ENCODE measurements at regions not wholly inside any gene's neighbourhood (a gene's known extent, or its start where the extent isn't known, plus 50 kb on each side); places are given as distances from the start of the nearest gene placed in this dataset.
"Not testable (repeated sequence)": the region's sequence is repeated elsewhere in the genome, so short reads cannot be mapped to it uniquely, and the experiment has no call there.

GRCh38 chrX:88944661-88945060 lies 197.6 kb downstream of the CPXCR1 start:
- peaks cover 0 to 3% (median 0%) of the 10 kb centered on the region in 3 donors for H3K27me3 Mint-ChIP-seq (ENCODE audit: low read depth in 3 of 3)
- no peaks in the 10 kb centered on the region for H3K36me3 Mint-ChIP-seq
- no peaks in the 10 kb centered on the region for H3K4me1 Mint-ChIP-seq
- H3K9me3 Mint-ChIP-seq, result peaks cover 0 to 12% (median 3%) of the 10 kb centered on the region in 6 donors
- no peak for DNase-seq
- H3K4me3 Mint-ChIP-seq, result no peak overlapping the region
- no peak overlapping the region for H3K27ac Mint-ChIP-seq

- H3K36me3 Mint-ChIP-seq; H3K4me3 Mint-ChIP-seq; H3K27me3 Mint-ChIP-seq (ENCODE audit: low read depth in 3 of 3); H3K27ac Mint-ChIP-seq; DNase-seq; H3K4me1 Mint-ChIP-seq: not testable (repeated sequence)
- peaks cover 7 to 12% (median 8%) of the 10 kb centered on the region in 6 donors for H3K9me3 Mint-ChIP-seq
These were observed 209.0 kb downstream of the CPXCR1 start for GRCh38 chrX:88956059-88956458.

- no peak for DNase-seq
- no peak overlapping the region for H3K27ac Mint-ChIP-seq
- H3K9me3 Mint-ChIP-seq, result peaks cover 0 to 7% (median 0%) of the 10 kb centered on the region in 6 donors
- H3K4me1 Mint-ChIP-seq, result no peaks in the 10 kb centered on the region
- H3K36me3 Mint-ChIP-seq, result no peaks in the 10 kb centered on the region
- H3K4me3 Mint-ChIP-seq, result no peak overlapping the region
- peaks cover 0 to 4% (median 0%) of the 10 kb centered on the region in 3 donors for H3K27me3 Mint-ChIP-seq (ENCODE audit: low read depth in 3 of 3)
These were observed 230.8 kb downstream of the CPXCR1 start for GRCh38 chrX:88977835-88978234.

GRCh38 chrX:88982183-88982582 lies 235.2 kb downstream of the CPXCR1 start:
- Mint-ChIP-seq H3K36me3 (no peaks in the 10 kb centered on the region), H3K27me3 (ENCODE audit: low read depth in 3 of 3) (peaks cover 0 to 6% (median 0%) of the 10 kb centered on the region in 3 donors), H3K4me3 (no peak overlapping the region), H3K9me3 (peaks cover 0 to 7% (median 0%) of the 10 kb centered on the region in 6 donors), H3K27ac (no peak overlapping the region), H3K4me1 (no peaks in the 10 kb centered on the region)
- DNase-seq, result no peak

- H3K36me3 Mint-ChIP-seq, result no peaks in the 10 kb centered on the region
- peaks cover 0 to 5% (median 0%) of the 10 kb centered on the region in 6 donors for H3K9me3 Mint-ChIP-seq
- peaks cover 0 to 6% (median 0%) of the 10 kb centered on the region in 3 donors for H3K27me3 Mint-ChIP-seq (ENCODE audit: low read depth in 3 of 3)
- H3K27ac Mint-ChIP-seq, result no peak overlapping the region
- no peaks in the 10 kb centered on the region for H3K4me1 Mint-ChIP-seq
- no peak for DNase-seq
- no peak overlapping the region for H3K4me3 Mint-ChIP-seq
These were observed 235.9 kb downstream of the CPXCR1 start for GRCh38 chrX:88982933-88983332.

GRCh38 chrX:88988796-88989195 lies 241.8 kb downstream of the CPXCR1 start:
- DNase-seq, result no peak
- H3K4me3 Mint-ChIP-seq, result no peak overlapping the region
- H3K27ac Mint-ChIP-seq, result no peak overlapping the region
- H3K36me3 Mint-ChIP-seq, result no peaks in the 10 kb centered on the region
- H3K27me3 Mint-ChIP-seq (ENCODE audit: low read depth in 3 of 3), result peaks cover 0 to 4% (median 0%) of the 10 kb centered on the region in 3 donors
- H3K4me1 Mint-ChIP-seq, result no peaks in the 10 kb centered on the region
- peaks cover 0 to 5% (median under 1%) of the 10 kb centered on the region in 6 donors for H3K9me3 Mint-ChIP-seq

- no peak for DNase-seq
- Mint-ChIP-seq H3K27ac (no peak overlapping the region), H3K4me1 (no peaks in the 10 kb centered on the region), H3K36me3 (no peaks in the 10 kb centered on the region), H3K4me3 (no peak overlapping the region), H3K27me3 (ENCODE audit: low read depth in 3 of 3) (peaks cover 0 to 4% (median 0%) of the 10 kb centered on the region in 3 donors), H3K9me3 (peaks cover 0 to 7% (median 3%) of the 10 kb centered on the region in 6 donors)
These were observed 244.0 kb downstream of the CPXCR1 start for GRCh38 chrX:88990882-88991582.

- no peaks in the 10 kb centered on the region for H3K4me1 Mint-ChIP-seq
- H3K27ac Mint-ChIP-seq, result no peak overlapping the region
- H3K9me3 Mint-ChIP-seq, result peaks cover 0 to 7% (median 3%) of the 10 kb centered on the region in 6 donors
- H3K27me3 Mint-ChIP-seq (ENCODE audit: low read depth in 3 of 3), result peaks cover 0 to 4% (median 0%) of the 10 kb centered on the region in 3 donors
- no peak overlapping the region for H3K4me3 Mint-ChIP-seq
- no peaks in the 10 kb centered on the region for H3K36me3 Mint-ChIP-seq
- DNase-seq, result no peak
These were observed 244.6 kb downstream of the CPXCR1 start for GRCh38 chrX:88991583-88992132.

- no peak for DNase-seq
- no peaks in the 10 kb centered on the region for H3K36me3 Mint-ChIP-seq
- no peak overlapping the region for H3K4me3 Mint-ChIP-seq
- no peak overlapping the region for H3K27ac Mint-ChIP-seq
- peaks cover 0 to 2% (median 0%) of the 10 kb centered on the region in 3 donors for H3K27me3 Mint-ChIP-seq (ENCODE audit: low read depth in 3 of 3)
- peaks cover 0 to 9% (median 4%) of the 10 kb centered on the region in 6 donors for H3K9me3 Mint-ChIP-seq
- no peaks in the 10 kb centered on the region for H3K4me1 Mint-ChIP-seq
These were observed 274.9 kb downstream of the CPXCR1 start for GRCh38 chrX:89021964-89022363.

- no peak overlapping the region for H3K27ac Mint-ChIP-seq
- H3K4me1 Mint-ChIP-seq, result no peaks in the 10 kb centered on the region
These were observed 286.7 kb downstream of the CPXCR1 start for GRCh38 chrX:89033723-89034122.

GRCh38 chrX:89034679-89035078 lies 287.7 kb downstream of the CPXCR1 start:
- Mint-ChIP-seq H3K4me3 (no peak overlapping the region), H3K27me3 (ENCODE audit: low read depth in 3 of 3) (no peaks in the 10 kb centered on the region), H3K4me1 (no peaks in the 10 kb centered on the region), H3K9me3 (peaks cover 0 to 15% (median 5%) of the 10 kb centered on the region in 6 donors), H3K36me3 (no peaks in the 10 kb centered on the region), H3K27ac (no peak overlapping the region)
- DNase-seq, result no peak

More at GRCh38 chrX:89033723-89034122, 286.7 kb downstream of the CPXCR1 start:
- Mint-ChIP-seq H3K36me3 (no peaks in the 10 kb centered on the region), H3K27me3 (ENCODE audit: low read depth in 3 of 3) (no peaks in the 10 kb centered on the region), H3K9me3 (peaks cover 0 to 20% (median 5%) of the 10 kb centered on the region in 6 donors), H3K4me3 (no peak overlapping the region)
- no peak for DNase-seq

GRCh38 chrX:89053223-89053622 lies 306.2 kb downstream of the CPXCR1 start:
- DNase-seq, result no peak
- Mint-ChIP-seq H3K27ac (no peak overlapping the region), H3K36me3 (no peaks in the 10 kb centered on the region), H3K4me1 (no peaks in the 10 kb centered on the region), H3K4me3 (no peak overlapping the region), H3K27me3 (ENCODE audit: low read depth in 3 of 3) (peaks cover 0 to 4% (median 0%) of the 10 kb centered on the region in 3 donors), H3K9me3 (peaks cover 0 to 16% (median 7%) of the 10 kb centered on the region in 6 donors)

- H3K9me3 Mint-ChIP-seq, result peaks cover 0 to 18% (median 4%) of the 10 kb centered on the region in 6 donors
- H3K4me1 Mint-ChIP-seq, H3K36me3 Mint-ChIP-seq, H3K4me3 Mint-ChIP-seq, DNase-seq, H3K27ac Mint-ChIP-seq: not testable (repeated sequence)
- H3K27me3 Mint-ChIP-seq (ENCODE audit: low read depth in 3 of 3), result peaks cover 0 to 12% (median 0%) of the 10 kb centered on the region in 3 donors
These were observed 352.6 kb downstream of the CPXCR1 start for GRCh38 chrX:89099587-89099986.

- Mint-ChIP-seq H3K36me3 (no peaks in the 10 kb centered on the region), H3K4me3 (no peak overlapping the region), H3K9me3 (peaks cover 4 to 17% (median 9%) of the 10 kb centered on the region in 6 donors), H3K4me1 (no peaks in the 10 kb centered on the region), H3K27ac (no peak overlapping the region), H3K27me3 (ENCODE audit: low read depth in 3 of 3) (peaks cover 0 to 3% (median 0%) of the 10 kb centered on the region in 3 donors)
- no peak for DNase-seq
These were observed 378.0 kb downstream of the CPXCR1 start for GRCh38 chrX:89124985-89125384.

All from immature natural killer cell (primary cell).